ENCODE measurements at regions not wholly inside any gene's neighbourhood (a gene's known extent, or its start where the extent isn't known, plus 50 kb on each side); places are given as distances from the start of the nearest gene placed in this dataset.

- TF ChIP-seq BHLHE40 (IDR thresholded peaks at IDR 0.05; ENCODE audit: borderline replicate concordance): no peak
- TF ChIP-seq ELF4 (IDR thresholded peaks at IDR 0.05): no peak
- TF ChIP-seq SUZ12 (IDR thresholded peaks at IDR 0.05): no peak
- TF ChIP-seq NFRKB (IDR thresholded peaks at IDR 0.05): no peak
- no peak for TF ChIP-seq SP1 (IDR thresholded peaks at IDR 0.05)
- no peak for TF ChIP-seq FOXM1 (IDR thresholded peaks at IDR 0.05; ENCODE audit: borderline replicate concordance)
- TF ChIP-seq HDGF (IDR thresholded peaks at IDR 0.05; ENCODE audit: borderline replicate concordance): no peak
- no peak for TF ChIP-seq TARDBP (IDR thresholded peaks at IDR 0.05)
- no peak for TF ChIP-seq FOXA1 (IDR thresholded peaks at IDR 0.05)
- TF ChIP-seq FOXK2 (IDR thresholded peaks at IDR 0.05): no peak
- TF ChIP-seq LEF1 (IDR thresholded peaks at IDR 0.05; ENCODE audit: borderline replicate concordance): no peak
Observed at GRCh38 chr2:49702740-49703139, 548.4 kb upstream of the FSHR start.
